ENCODE measurements at regions not wholly inside any gene's neighbourhood (a gene's known extent, or its start where the extent isn't known, plus 50 kb on each side); places are given as distances from the start of the nearest gene placed in this dataset.

- TF ChIP-seq CTCF (conservative IDR thresholded peaks at IDR 0.05) = no peak
- no peak for TF ChIP-seq EZH2 (IDR thresholded peaks at IDR 0.05; ENCODE audit: low read depth)
Observed at GRCh38 chr10:8998751-8999150, 944.3 kb downstream of the GATA3 start.
